ENCODE measurements at regions not wholly inside any gene's neighbourhood (a gene's known extent, or its start where the extent isn't known, plus 50 kb on each side); places are given as distances from the start of the nearest gene placed in this dataset.

GRCh38 chr2:161104054-161104553 is 56.1 kb upstream of the TANK start:
- no peaks in the 10 kb centered on the region for H4K20me1 ChIP-seq (ENCODE audit: control insufficient read depth, extremely low read depth, insufficient read depth, low read length)
- no peak for DNase-seq (ENCODE audit: low read depth, low spot score)
- H3K9ac ChIP-seq (ENCODE audit: control insufficient read depth, extremely low read depth, insufficient read depth, low read length): no peak overlapping the region
- no peak for FAIRE-seq
- H3K4me2 ChIP-seq (ENCODE audit: control insufficient read depth, extremely low read depth, insufficient read depth, low read depth, low read length): peak overlapping the region; percentile 30
- H3K27ac ChIP-seq (ENCODE audit: control insufficient read depth, insufficient read depth, low read length): no peak overlapping the region
- H2AFZ ChIP-seq (ENCODE audit: control insufficient read depth, low read length): no peak overlapping the region
- no peaks in the 10 kb centered on the region for H3K79me2 ChIP-seq (ENCODE audit: control insufficient read depth, insufficient read depth, low read length)
- no peaks in the 10 kb centered on the region for H3K27me3 ChIP-seq (ENCODE audit: control insufficient read depth, extremely low read depth, insufficient read depth, low read length)
- H3K9me3 ChIP-seq (ENCODE audit: control insufficient read depth, low read depth, low read length): no peaks in the 10 kb centered on the region
- H3K9me1 ChIP-seq (ENCODE audit: control insufficient read depth, extremely low read depth, insufficient read depth, low read length): no peaks in the 10 kb centered on the region
- dilution Hi-C loops (cut with MboI; ENCODE audit: extremely low pct_ligation_motif_present, low sequenced_read_pairs): no loop called here
- no peaks in the 10 kb centered on the region for H3K36me3 ChIP-seq (ENCODE audit: control insufficient read depth in 2 of 2, extremely low read depth in 1 of 2, insufficient read depth in 2 of 2, low read length in 2 of 2)
- peaks cover 9% of the 10 kb centered on the region for H3K4me1 ChIP-seq (ENCODE audit: control insufficient read depth, extremely low read depth, insufficient read depth, low read length)
- H3K4me3 ChIP-seq (ENCODE audit: control insufficient read depth in 2 of 3, extremely low read depth in 1 of 3, insufficient read depth in 2 of 3, low read depth in 1 of 3, low read length in 3 of 3): no peak overlapping the region
- no peak for TF ChIP-seq EZH2 (IDR thresholded peaks at IDR 0.05; ENCODE audit: low read length)
- TF ChIP-seq, protein P1, sequence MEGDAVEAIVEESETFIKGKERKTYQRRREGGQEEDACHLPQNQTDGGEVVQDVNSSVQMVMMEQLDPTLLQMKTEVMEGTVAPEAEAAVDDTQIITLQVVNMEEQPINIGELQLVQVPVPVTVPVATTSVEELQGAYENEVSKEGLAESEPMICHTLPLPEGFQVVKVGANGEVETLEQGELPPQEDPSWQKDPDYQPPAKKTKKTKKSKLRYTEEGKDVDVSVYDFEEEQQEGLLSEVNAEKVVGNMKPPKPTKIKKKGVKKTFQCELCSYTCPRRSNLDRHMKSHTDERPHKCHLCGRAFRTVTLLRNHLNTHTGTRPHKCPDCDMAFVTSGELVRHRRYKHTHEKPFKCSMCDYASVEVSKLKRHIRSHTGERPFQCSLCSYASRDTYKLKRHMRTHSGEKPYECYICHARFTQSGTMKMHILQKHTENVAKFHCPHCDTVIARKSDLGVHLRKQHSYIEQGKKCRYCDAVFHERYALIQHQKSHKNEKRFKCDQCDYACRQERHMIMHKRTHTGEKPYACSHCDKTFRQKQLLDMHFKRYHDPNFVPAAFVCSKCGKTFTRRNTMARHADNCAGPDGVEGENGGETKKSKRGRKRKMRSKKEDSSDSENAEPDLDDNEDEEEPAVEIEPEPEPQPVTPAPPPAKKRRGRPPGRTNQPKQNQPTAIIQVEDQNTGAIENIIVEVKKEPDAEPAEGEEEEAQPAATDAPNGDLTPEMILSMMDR (optimal IDR thresholded peaks at IDR 0.05 in 1 of 3, IDR thresholded peaks at IDR 0.05 in 1 of 3, conservative IDR thresholded peaks at IDR 0.05 in 1 of 3; ENCODE audit: extremely low read depth in 1 of 3, insufficient read depth in 2 of 3, low read length in 3 of 3): no peak

DNA sequence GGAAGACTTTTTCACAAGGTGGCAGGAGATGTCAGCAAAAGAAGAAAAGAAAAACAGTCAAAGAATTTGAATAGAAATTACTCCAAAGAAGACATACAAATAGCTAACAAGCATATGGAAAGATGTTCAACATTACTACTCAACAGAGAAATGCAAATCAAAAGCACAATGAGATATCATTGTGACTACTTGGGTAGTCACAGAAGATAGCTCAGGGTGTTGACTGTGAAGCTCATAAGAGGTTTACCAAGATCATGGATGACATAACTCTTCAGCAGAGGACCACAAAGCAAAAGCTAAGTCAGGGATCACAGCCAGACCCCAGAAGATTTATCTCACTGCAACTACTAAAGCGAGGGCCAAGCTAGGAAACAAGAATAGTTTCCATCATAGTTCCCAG is 53.0 kb upstream of the TANK start:
- Histone ChIP-seq H3K9me1 (ENCODE audit: control insufficient read depth, extremely low read depth, insufficient read depth, low read length) (no peaks in the 10 kb centered on the region), H3K4me2 (ENCODE audit: control insufficient read depth, extremely low read depth, insufficient read depth, low read depth, low read length) (no peak overlapping the region), H3K27ac (ENCODE audit: control insufficient read depth, insufficient read depth, low read length) (no peak overlapping the region), H2AFZ (ENCODE audit: control insufficient read depth, low read length) (no peak overlapping the region), H4K20me1 (ENCODE audit: control insufficient read depth, extremely low read depth, insufficient read depth, low read length) (no peaks in the 10 kb centered on the region), H3K4me3 (ENCODE audit: control insufficient read depth in 2 of 3, extremely low read depth in 1 of 3, insufficient read depth in 2 of 3, low read depth in 1 of 3, low read length in 3 of 3) (no peak overlapping the region), H3K27me3 (ENCODE audit: control insufficient read depth, extremely low read depth, insufficient read depth, low read length) (no peaks in the 10 kb centered on the region), H3K9me3 (ENCODE audit: control insufficient read depth, low read depth, low read length) (no peaks in the 10 kb centered on the region), H3K4me1 (ENCODE audit: control insufficient read depth, extremely low read depth, insufficient read depth, low read length) (peaks cover 9% of the 10 kb centered on the region), H3K36me3 (ENCODE audit: control insufficient read depth in 2 of 2, extremely low read depth in 1 of 2, insufficient read depth in 2 of 2, low read length in 2 of 2) (no peaks in the 10 kb centered on the region), H3K9ac (ENCODE audit: control insufficient read depth, extremely low read depth, insufficient read depth, low read length) (no peak overlapping the region), H3K79me2 (ENCODE audit: control insufficient read depth, insufficient read depth, low read length) (no peaks in the 10 kb centered on the region)
- dilution Hi-C loops (cut with MboI; ENCODE audit: extremely low pct_ligation_motif_present, low sequenced_read_pairs): no loop called here
- TF ChIP-seq, protein P1 (optimal IDR thresholded peaks at IDR 0.05 in 1 of 3, IDR thresholded peaks at IDR 0.05 in 1 of 3, conservative IDR thresholded peaks at IDR 0.05 in 1 of 3; ENCODE audit: extremely low read depth in 1 of 3, insufficient read depth in 2 of 3, low read length in 3 of 3): no peak
- no peak for TF ChIP-seq EZH2 (IDR thresholded peaks at IDR 0.05; ENCODE audit: low read length)
- no peak for DNase-seq (ENCODE audit: low read depth, low spot score)
- FAIRE-seq: no peak

Measured in keratinocyte (primary cell).